ENCODE measurements at regions not wholly inside any gene's neighbourhood (a gene's known extent, or its start where the extent isn't known, plus 50 kb on each side); places are given as distances from the start of the nearest gene placed in this dataset.

- no peak overlapping the region for H3K27ac Mint-ChIP-seq
- no peak for ATAC-seq (ENCODE audit: low read depth)
- DNase-seq: no peak
- no peaks in the 10 kb centered on the region for H3K9me3 Mint-ChIP-seq
- H3K4me3 Mint-ChIP-seq: no peak overlapping the region
- intact Hi-C loops (cut with micrococcal nuclease): no loop called here
- CTCF ChIA-PET: no interaction called here
- POLR2A ChIA-PET: no interaction called here
- no peak for TF ChIP-seq CTCF (IDR thresholded peaks at IDR 0.05)
- H3K27me3 Mint-ChIP-seq: no peaks in the 10 kb centered on the region
- no peaks in the 10 kb centered on the region for H3K4me1 Mint-ChIP-seq
- H3K36me3 Mint-ChIP-seq (ENCODE audit: low read depth): no peaks in the 10 kb centered on the region
Measured at GRCh38 chr6:112485120-112485826, 138.1 kb downstream of the RFPL4B start.

GRCh38 chr6:112485827-112486212, 138.7 kb downstream of the RFPL4B start:
- Mint-ChIP-seq H3K4me1 (no peaks in the 10 kb centered on the region), H3K27ac (no peak overlapping the region), H3K36me3 (ENCODE audit: low read depth) (no peaks in the 10 kb centered on the region), H3K4me3 (no peak overlapping the region), H3K27me3 (no peaks in the 10 kb centered on the region), H3K9me3 (no peaks in the 10 kb centered on the region)
- ATAC-seq (ENCODE audit: low read depth): no peak
- intact Hi-C loops (cut with micrococcal nuclease): no loop called here
- TF ChIP-seq CTCF (IDR thresholded peaks at IDR 0.05): no peak
- no peak for DNase-seq
- ChIA-PET CTCF (no interaction called here), POLR2A (no interaction called here)

GRCh38 chr6:112486454-112486853, 139.3 kb downstream of the RFPL4B start:
- Mint-ChIP-seq H3K27ac (no peak overlapping the region), H3K4me3 (no peak overlapping the region), H3K27me3 (no peaks in the 10 kb centered on the region), H3K9me3 (no peaks in the 10 kb centered on the region), H3K4me1 (no peaks in the 10 kb centered on the region), H3K36me3 (ENCODE audit: low read depth) (no peaks in the 10 kb centered on the region)
- CTCF ChIA-PET: no interaction called here
- no peak for TF ChIP-seq CTCF (IDR thresholded peaks at IDR 0.05)
- intact Hi-C loops (cut with micrococcal nuclease): no loop called here
- POLR2A ChIA-PET: no interaction called here
- DNase-seq: no peak
- ATAC-seq (ENCODE audit: low read depth): no peak

- no peak for ATAC-seq (ENCODE audit: low read depth)
- no peaks in the 10 kb centered on the region for H3K4me1 Mint-ChIP-seq
- ChIA-PET CTCF (no interaction called here), POLR2A (no interaction called here)
- no peak overlapping the region for H3K27ac Mint-ChIP-seq
- no peak for TF ChIP-seq CTCF (IDR thresholded peaks at IDR 0.05)
- no peaks in the 10 kb centered on the region for H3K9me3 Mint-ChIP-seq
- no peaks in the 10 kb centered on the region for H3K27me3 Mint-ChIP-seq
- no peak overlapping the region for H3K4me3 Mint-ChIP-seq
- H3K36me3 Mint-ChIP-seq (ENCODE audit: low read depth): no peaks in the 10 kb centered on the region
- intact Hi-C loops (cut with micrococcal nuclease): no loop called here
- DNase-seq: no peak
Measured at GRCh38 chr6:112488238-112488637, 141.1 kb downstream of the RFPL4B start.

GRCh38 chr6:112501705-112502104, 154.6 kb downstream of the RFPL4B start:
- intact Hi-C loops (cut with micrococcal nuclease): loop anchor here (10.0 kb wide), 1 partner anchor 1403 kb away; no protein-coding TSS in a partner anchor
- no peak for TF ChIP-seq CTCF (IDR thresholded peaks at IDR 0.05)
- Mint-ChIP-seq H3K27ac (no peak overlapping the region), H3K27me3 (no peaks in the 10 kb centered on the region), H3K9me3 (peaks cover 2% of the 10 kb centered on the region), H3K4me1 (no peaks in the 10 kb centered on the region), H3K36me3 (ENCODE audit: low read depth) (no peaks in the 10 kb centered on the region), H3K4me3 (no peak overlapping the region)
- CTCF ChIA-PET: no interaction called here
- DNase-seq (no peak), ATAC-seq (ENCODE audit: low read depth) (no peak)
- POLR2A ChIA-PET: no interaction called here
